PFSK-1 (cell line): ENCODE measurements at regions not wholly inside any gene's neighbourhood (a gene's known extent, or its start where the extent isn't known, plus 50 kb on each side); places are given as distances from the start of the nearest gene placed in this dataset.

ENCODE experiments used
- FOXP2 ChIP-seq: optimal IDR thresholded peaks from 2 replicates; pipeline ENCODE3; 2011; ENCODE audit warnings: borderline replicate concordance, control low read depth, inconsistent platforms; ENCODE audit not compliant: insufficient read depth; ENCODE audit errors: extremely low read length, extremely low read depth
- POLR2AphosphoS5 ChIP-seq: IDR thresholded peaks from 2 replicates; pipeline ENCODE4 v1.6.1; 2012; ENCODE audit warnings: low read depth, mild to moderate bottlenecking, control low read depth, low read length, moderate library complexity
- SIN3A ChIP-seq: IDR thresholded peaks from 2 replicates; pipeline ENCODE4 v1.6.1; 2012; ENCODE audit warnings: mild to moderate bottlenecking, low read length, moderate library complexity, borderline replicate concordance; ENCODE audit not compliant: insufficient read depth
- TAF1 ChIP-seq: IDR thresholded peaks from 2 replicates; pipeline ENCODE4 v1.6.1; 2012; ENCODE audit warnings: low read length, control low read depth, borderline replicate concordance; ENCODE audit not compliant: insufficient read depth
- TF ChIP-seq, protein P1 (sequence below), 2 experiments: IDR thresholded peaks; 2 replicates each; pipeline versions ENCODE4 v1.6.1 to v1.8.0; 2011 to 2012; ENCODE audit warnings: low read depth in 2 of 2, low read length in 2 of 2, control low read depth in 1 of 2, inconsistent platforms in 1 of 2, mild to moderate bottlenecking in 1 of 2, moderate library complexity in 1 of 2; ENCODE audit not compliant: insufficient read depth in 1 of 2

DNA sequence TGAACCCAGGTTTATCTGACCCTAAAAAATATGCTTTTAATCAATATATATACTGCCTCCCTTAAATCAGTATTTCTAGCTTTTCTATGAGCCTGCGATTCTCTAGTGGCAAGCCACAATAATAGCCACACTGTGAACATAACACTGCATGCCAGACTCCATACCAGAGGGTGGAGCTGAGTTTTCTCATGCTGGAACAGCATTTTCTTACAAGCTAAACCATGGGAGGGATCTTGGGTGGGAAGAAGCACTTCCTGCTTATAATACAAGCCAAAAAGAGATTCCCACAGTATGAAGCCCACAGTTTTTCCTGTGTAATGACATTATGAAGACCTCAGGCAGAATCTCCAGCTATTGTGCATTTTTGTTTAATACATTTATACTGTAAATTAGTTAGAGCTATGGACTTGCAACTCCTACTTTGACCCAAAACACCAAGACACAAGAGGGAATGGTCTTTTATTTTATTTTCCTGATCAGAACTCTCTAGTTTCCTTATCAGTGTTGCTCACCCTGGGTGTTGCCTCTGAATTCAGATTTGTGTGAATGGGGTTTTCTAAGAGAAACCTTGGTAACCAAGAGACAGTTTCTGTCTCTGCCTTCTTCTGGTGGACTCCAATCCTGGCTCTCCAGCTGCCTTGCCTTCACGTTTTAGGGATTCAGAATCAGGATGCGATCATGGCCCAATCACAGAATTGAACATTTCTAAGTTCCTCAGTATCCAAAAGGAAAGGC is 74.5 kb upstream of the EOLA2 start:
- TF ChIP-seq FOXP2 (no peak), SIN3A (no peak), TAF1 (no peak), POLR2AphosphoS5 (no peak)
- TF ChIP-seq, protein P1, sequence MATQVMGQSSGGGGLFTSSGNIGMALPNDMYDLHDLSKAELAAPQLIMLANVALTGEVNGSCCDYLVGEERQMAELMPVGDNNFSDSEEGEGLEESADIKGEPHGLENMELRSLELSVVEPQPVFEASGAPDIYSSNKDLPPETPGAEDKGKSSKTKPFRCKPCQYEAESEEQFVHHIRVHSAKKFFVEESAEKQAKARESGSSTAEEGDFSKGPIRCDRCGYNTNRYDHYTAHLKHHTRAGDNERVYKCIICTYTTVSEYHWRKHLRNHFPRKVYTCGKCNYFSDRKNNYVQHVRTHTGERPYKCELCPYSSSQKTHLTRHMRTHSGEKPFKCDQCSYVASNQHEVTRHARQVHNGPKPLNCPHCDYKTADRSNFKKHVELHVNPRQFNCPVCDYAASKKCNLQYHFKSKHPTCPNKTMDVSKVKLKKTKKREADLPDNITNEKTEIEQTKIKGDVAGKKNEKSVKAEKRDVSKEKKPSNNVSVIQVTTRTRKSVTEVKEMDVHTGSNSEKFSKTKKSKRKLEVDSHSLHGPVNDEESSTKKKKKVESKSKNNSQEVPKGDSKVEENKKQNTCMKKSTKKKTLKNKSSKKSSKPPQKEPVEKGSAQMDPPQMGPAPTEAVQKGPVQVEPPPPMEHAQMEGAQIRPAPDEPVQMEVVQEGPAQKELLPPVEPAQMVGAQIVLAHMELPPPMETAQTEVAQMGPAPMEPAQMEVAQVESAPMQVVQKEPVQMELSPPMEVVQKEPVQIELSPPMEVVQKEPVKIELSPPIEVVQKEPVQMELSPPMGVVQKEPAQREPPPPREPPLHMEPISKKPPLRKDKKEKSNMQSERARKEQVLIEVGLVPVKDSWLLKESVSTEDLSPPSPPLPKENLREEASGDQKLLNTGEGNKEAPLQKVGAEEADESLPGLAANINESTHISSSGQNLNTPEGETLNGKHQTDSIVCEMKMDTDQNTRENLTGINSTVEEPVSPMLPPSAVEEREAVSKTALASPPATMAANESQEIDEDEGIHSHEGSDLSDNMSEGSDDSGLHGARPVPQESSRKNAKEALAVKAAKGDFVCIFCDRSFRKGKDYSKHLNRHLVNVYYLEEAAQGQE (IDR thresholded peaks at IDR 0.05; ENCODE audit: insufficient read depth in 1 of 2, low read depth in 2 of 2, low read length in 2 of 2), result no peak

DNA sequence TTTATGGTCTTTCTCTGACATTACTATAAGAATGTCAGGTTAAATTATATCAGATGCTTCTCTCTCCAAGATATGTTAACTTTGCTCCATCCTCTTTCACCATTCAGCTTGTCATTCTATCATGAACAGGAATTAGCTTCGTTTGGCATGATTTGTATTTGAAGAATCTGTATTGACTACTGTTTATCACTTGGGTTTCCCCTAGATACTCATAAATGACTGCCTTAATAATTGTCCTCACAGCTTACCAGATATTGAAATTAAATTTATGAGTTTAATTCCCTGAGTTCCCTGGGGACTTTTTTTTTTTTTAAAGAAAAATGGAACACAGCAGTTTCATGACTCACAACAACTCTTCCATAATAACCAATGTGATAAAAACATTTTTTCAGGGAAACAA is 76.2 kb upstream of the EOLA2 start:
- no peak for TF ChIP-seq FOXP2
- TF ChIP-seq TAF1, result no peak
- TF ChIP-seq, protein P1 (IDR thresholded peaks at IDR 0.05; ENCODE audit: insufficient read depth in 1 of 2, low read depth in 2 of 2, low read length in 2 of 2), result no peak
- TF ChIP-seq POLR2AphosphoS5, result no peak
- no peak for TF ChIP-seq SIN3A

DNA sequence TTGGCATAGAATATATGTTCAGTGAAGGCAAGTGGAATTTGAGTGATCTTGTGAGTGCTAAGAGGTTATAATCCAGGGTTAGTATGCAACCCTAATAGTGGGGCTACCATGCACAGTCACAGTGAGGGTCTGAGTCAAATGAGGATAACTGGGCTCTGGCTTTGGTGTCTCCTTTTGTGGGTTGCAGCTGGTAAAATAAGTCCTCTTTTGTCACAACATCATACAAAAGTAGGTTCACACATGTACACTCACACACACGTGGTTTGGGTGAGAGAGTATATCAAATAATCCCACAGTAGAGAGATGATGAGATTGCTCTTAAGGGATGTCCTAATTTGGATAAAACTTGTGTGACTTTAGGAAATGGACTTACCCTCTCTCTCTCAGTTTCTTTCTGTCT is 79.6 kb upstream of the EOLA2 start:
- TF ChIP-seq FOXP2, result no peak
- TF ChIP-seq, protein P1 (IDR thresholded peaks at IDR 0.05; ENCODE audit: insufficient read depth in 1 of 2, low read depth in 2 of 2, low read length in 2 of 2), result no peak
- no peak for TF ChIP-seq SIN3A
- TF ChIP-seq TAF1, result no peak
- TF ChIP-seq POLR2AphosphoS5, result no peak

DNA sequence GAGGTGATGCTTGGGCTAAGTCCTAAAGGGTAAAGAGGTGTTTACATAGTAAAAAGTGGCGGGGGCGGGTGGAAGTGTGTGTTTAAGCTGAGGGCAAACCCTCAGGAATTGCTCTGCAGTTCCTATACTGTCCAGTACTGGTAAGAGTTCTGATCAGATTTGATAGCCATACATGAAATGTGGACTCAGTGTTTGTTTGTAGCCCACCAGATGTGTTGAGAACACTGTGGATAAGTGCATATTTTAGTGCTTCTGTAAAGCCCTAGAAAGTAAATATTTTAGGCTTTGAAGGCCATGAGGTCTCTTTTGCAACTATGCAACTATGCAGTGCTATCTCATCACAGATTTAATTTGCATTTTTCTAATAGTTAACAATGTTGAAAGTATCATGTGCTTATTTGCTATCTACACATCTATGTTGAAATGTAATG is 80.7 kb upstream of the EOLA2 start:
- TF ChIP-seq POLR2AphosphoS5 (no peak), FOXP2 (no peak)
- TF ChIP-seq, protein P1 (IDR thresholded peaks at IDR 0.05; ENCODE audit: insufficient read depth in 1 of 2, low read depth in 2 of 2, low read length in 2 of 2), result no peak

DNA sequence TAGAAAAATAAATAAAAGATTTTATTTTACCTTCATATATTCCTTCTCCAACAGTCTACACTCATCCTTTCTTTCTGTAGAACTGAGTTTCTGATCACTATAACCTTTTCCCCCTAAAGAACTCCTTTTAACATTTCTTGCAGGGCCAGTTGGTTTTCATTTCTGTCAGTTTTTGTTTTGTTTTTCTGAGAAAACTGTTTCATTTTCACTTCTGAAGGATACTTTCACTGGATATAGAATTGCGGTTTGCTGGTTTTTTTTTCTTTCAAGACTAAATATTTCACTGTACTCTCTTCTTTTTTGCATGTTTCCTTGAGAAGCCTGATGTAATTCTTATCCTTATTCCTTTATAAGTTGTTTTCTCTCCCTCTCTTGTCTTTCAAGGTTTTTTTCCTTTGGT is 90.4 kb upstream of the EOLA2 start:
- TF ChIP-seq SIN3A (no peak), TAF1 (no peak), POLR2AphosphoS5 (no peak), FOXP2 (no peak)
- TF ChIP-seq, protein P1 (IDR thresholded peaks at IDR 0.05; ENCODE audit: insufficient read depth in 1 of 2, low read depth in 2 of 2, low read length in 2 of 2), result no peak
